Adrenal gland (tissue), 5 donors: ENCODE measurements at regions not wholly inside any gene's neighbourhood (a gene's known extent, or its start where the extent isn't known, plus 50 kb on each side); places are given as distances from the start of the nearest gene placed in this dataset.

Source experiments
- POLR2A ChIP-seq, 2 donors: fragments of 450-650 bp; IDR thresholded peaks; one replicate each; pipeline ENCODE4 v1.6.1; 2017; ENCODE audit warnings: antibody characterized with exemption in 2 of 2, mild to moderate bottlenecking in 2 of 2, moderate library complexity in 1 of 2
- TF ChIP-seq, protein P1 (sequence below), 6 experiments: fragments of 450-650 bp in 4 of 6; fragments of 200-600 bp in 2 of 6; sonication (generic) in 1 of 6; IDR thresholded peaks; 1 replicate in 5 of 6; 2 replicates in 1 of 6; pipeline versions ENCODE4 v1.5.1 to v1.8.0; 2016 to 2021; ENCODE audit warnings: antibody characterized with exemption in 6 of 6, mild to moderate bottlenecking in 2 of 6, moderate library complexity in 1 of 6
- donor health status: DM: no; HTN: no; CAD: no.

GRCh38 chr6:135567375-135568083 lies 70.0 kb upstream of the AHI1 start:
- TF ChIP-seq POLR2A (IDR thresholded peaks at IDR 0.05): no peak
- TF ChIP-seq, protein P1, sequence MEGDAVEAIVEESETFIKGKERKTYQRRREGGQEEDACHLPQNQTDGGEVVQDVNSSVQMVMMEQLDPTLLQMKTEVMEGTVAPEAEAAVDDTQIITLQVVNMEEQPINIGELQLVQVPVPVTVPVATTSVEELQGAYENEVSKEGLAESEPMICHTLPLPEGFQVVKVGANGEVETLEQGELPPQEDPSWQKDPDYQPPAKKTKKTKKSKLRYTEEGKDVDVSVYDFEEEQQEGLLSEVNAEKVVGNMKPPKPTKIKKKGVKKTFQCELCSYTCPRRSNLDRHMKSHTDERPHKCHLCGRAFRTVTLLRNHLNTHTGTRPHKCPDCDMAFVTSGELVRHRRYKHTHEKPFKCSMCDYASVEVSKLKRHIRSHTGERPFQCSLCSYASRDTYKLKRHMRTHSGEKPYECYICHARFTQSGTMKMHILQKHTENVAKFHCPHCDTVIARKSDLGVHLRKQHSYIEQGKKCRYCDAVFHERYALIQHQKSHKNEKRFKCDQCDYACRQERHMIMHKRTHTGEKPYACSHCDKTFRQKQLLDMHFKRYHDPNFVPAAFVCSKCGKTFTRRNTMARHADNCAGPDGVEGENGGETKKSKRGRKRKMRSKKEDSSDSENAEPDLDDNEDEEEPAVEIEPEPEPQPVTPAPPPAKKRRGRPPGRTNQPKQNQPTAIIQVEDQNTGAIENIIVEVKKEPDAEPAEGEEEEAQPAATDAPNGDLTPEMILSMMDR (IDR thresholded peaks at IDR 0.05): no peak
